Liver (tissue), 3 donors: ENCODE measurements at regions not wholly inside any gene's neighbourhood (a gene's known extent, or its start where the extent isn't known, plus 50 kb on each side); places are given as distances from the start of the nearest gene placed in this dataset.

Source experiments
- ATF3 ChIP-seq: IDR thresholded peaks from 2 replicates; pipeline ENCODE4 v1.6.1; 2016; ENCODE audit warnings: antibody characterized with exemption
- CTCF ChIP-seq: fragments of 150-350 bp; IDR thresholded peaks from 2 replicates; pipeline ENCODE4 v1.5.1; 2017; ENCODE audit warnings: improper control_type of control experiment, low read depth, low read length; ENCODE audit not compliant: missing input control
- EGR1 ChIP-seq, 2 donors: IDR thresholded peaks; 2 replicates each; pipeline ENCODE4 v1.6.1; 2016 to 2018; ENCODE audit warnings: antibody characterized with exemption in 2 of 2, low read depth in 2 of 2
- FOXA1 ChIP-seq: IDR thresholded peaks from 2 replicates; pipeline ENCODE4 v1.6.1; 2016; ENCODE audit warnings: antibody characterized with exemption
- GABPA ChIP-seq, 2 donors: IDR thresholded peaks in 1 of 2; conservative IDR thresholded peaks in 1 of 2; 2 replicates each; pipeline ENCODE4 v1.6.1; 2016; ENCODE audit warnings: antibody characterized with exemption in 2 of 2, mild to moderate bottlenecking in 1 of 2, moderate library complexity in 1 of 2
- MAX ChIP-seq: IDR thresholded peaks from 2 replicates; pipeline ENCODE4 v1.6.1; 2016; ENCODE audit warnings: antibody characterized with exemption
- RAD21 ChIP-seq, 2 donors: IDR thresholded peaks; 2 replicates each; pipeline ENCODE4 v1.6.1; 2016; ENCODE audit warnings: antibody characterized with exemption in 2 of 2, mild to moderate bottlenecking in 2 of 2
- SP1 ChIP-seq: IDR thresholded peaks from 2 replicates; pipeline ENCODE4 v1.6.1; 2018; ENCODE audit warnings: antibody characterized with exemption, mild to moderate bottlenecking
- YY1 ChIP-seq: IDR thresholded peaks from 2 replicates; pipeline ENCODE4 v1.6.1; 2016; ENCODE audit warnings: antibody characterized with exemption, mild to moderate bottlenecking
- TF ChIP-seq, protein P1 (sequence below): IDR thresholded peaks from 2 replicates; pipeline ENCODE4 v1.6.1; 2016; ENCODE audit warnings: antibody characterized with exemption
- donor health status: healthy.
- donor health status: healthy.

DNA sequence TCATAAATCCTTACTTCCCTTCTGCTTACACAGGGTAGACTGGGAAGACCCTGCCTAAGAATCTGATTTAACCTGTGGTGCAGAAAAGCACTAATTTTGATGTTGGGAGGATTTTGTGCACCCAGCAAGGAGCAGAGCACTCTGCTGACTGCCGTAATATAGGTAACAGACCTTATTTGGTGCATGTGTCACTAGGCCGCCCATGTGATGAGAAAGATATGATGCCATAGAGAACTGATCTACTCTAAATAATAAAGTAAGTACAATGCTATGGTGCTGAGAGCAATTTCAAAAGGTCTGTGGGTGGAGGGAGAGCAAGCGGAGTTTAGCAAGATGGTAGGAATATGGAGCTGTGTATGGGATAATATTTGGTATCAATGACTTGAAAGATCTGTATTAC, 1663.6 kb upstream of the SEL1L start:
- no peak for TF ChIP-seq CTCF
- TF ChIP-seq MAX, result no peak
- TF ChIP-seq RAD21 (IDR thresholded peaks at IDR 0.05), result no peak
- no peak for TF ChIP-seq YY1
- no peak for TF ChIP-seq SP1
- no peak for TF ChIP-seq GABPA (IDR thresholded peaks at IDR 0.05 in 1 of 2, conservative IDR thresholded peaks at IDR 0.05 in 1 of 2)
- no peak for TF ChIP-seq ATF3
- no peak for TF ChIP-seq FOXA1
- TF ChIP-seq, protein P1, sequence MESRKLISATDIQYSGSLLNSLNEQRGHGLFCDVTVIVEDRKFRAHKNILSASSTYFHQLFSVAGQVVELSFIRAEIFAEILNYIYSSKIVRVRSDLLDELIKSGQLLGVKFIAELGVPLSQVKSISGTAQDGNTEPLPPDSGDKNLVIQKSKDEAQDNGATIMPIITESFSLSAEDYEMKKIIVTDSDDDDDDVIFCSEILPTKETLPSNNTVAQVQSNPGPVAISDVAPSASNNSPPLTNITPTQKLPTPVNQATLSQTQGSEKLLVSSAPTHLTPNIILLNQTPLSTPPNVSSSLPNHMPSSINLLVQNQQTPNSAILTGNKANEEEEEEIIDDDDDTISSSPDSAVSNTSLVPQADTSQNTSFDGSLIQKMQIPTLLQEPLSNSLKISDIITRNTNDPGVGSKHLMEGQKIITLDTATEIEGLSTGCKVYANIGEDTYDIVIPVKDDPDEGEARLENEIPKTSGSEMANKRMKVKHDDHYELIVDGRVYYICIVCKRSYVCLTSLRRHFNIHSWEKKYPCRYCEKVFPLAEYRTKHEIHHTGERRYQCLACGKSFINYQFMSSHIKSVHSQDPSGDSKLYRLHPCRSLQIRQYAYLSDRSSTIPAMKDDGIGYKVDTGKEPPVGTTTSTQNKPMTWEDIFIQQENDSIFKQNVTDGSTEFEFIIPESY, result no peak
- TF ChIP-seq EGR1 (IDR thresholded peaks at IDR 0.05; ENCODE audit: low read depth in 2 of 2), result no peak
